Embryonic facial prominence (tissue), 1 donor: ENCODE measurements at regions not wholly inside any gene's neighbourhood (a gene's known extent, or its start where the extent isn't known, plus 50 kb on each side); places are given as distances from the start of the nearest gene placed in this dataset.
A peak's percentile ranks its signal among the peaks of the same experiment; 100 is the strongest.
"Not testable (repeated sequence)": the region's sequence is repeated elsewhere in the genome, so short reads cannot be mapped to it uniquely, and the experiment has no call there.

Source experiments
- DNase-seq: peaks from one replicate; pipeline ENCODE4 v3.0.0-alpha.2; 2016; ENCODE audit errors: extremely low spot score

- no peak for DNase-seq
Measured at GRCh38 chr11:129637473-129637872, 178.2 kb upstream of the TMEM45B start.

- no peak for DNase-seq
Measured at GRCh38 chr11:129637983-129638776, 177.5 kb upstream of the TMEM45B start.

- no peak for DNase-seq
Measured at GRCh38 chr11:129639300-129639699, 176.3 kb upstream of the TMEM45B start.

GRCh38 chr11:129640671-129641070, 175.0 kb upstream of the TMEM45B start:
- no peak for DNase-seq

- DNase-seq, result no peak
Measured at GRCh38 chr11:129643031-129643721, 172.5 kb upstream of the TMEM45B start.

- DNase-seq, result no peak
Measured at GRCh38 chr11:129644326-129644725, 171.3 kb upstream of the TMEM45B start.

GRCh38 chr11:129645943-129646342, 169.7 kb upstream of the TMEM45B start:
- DNase-seq, result no peak

GRCh38 chr11:129650044-129650443, 165.6 kb upstream of the TMEM45B start:
- DNase-seq, result not testable (repeated sequence)

- DNase-seq, result no peak
Measured at GRCh38 chr11:129652835-129653234, 162.8 kb upstream of the TMEM45B start.

- DNase-seq, result no peak
Measured at GRCh38 chr11:129655247-129655832, 160.3 kb upstream of the TMEM45B start.

GRCh38 chr11:129657866-129658525, 157.7 kb upstream of the TMEM45B start:
- no peak for DNase-seq

GRCh38 chr11:129658526-129658867, 157.2 kb upstream of the TMEM45B start:
- no peak for DNase-seq

GRCh38 chr11:129680907-129681306, 134.7 kb upstream of the TMEM45B start:
- no peak for DNase-seq

GRCh38 chr11:129681344-129682114, 134.1 kb upstream of the TMEM45B start:
- DNase-seq, result no peak

GRCh38 chr11:129686269-129686668, 129.4 kb upstream of the TMEM45B start:
- no peak for DNase-seq

- no peak for DNase-seq
Measured at GRCh38 chr11:129691142-129691541, 124.5 kb upstream of the TMEM45B start.

- DNase-seq, result no peak
Measured at GRCh38 chr11:129694538-129694937, 121.1 kb upstream of the TMEM45B start.

GRCh38 chr11:129694966-129695365, 120.7 kb upstream of the TMEM45B start:
- no peak for DNase-seq

GRCh38 chr11:129695571-129696308, 119.9 kb upstream of the TMEM45B start:
- DNase-seq, result peak; percentile 33

GRCh38 chr11:129696309-129696989, 119.2 kb upstream of the TMEM45B start:
- no peak for DNase-seq
